ENCODE measurements at regions not wholly inside any gene's neighbourhood (a gene's known extent, or its start where the extent isn't known, plus 50 kb on each side); places are given as distances from the start of the nearest gene placed in this dataset.

DNA sequence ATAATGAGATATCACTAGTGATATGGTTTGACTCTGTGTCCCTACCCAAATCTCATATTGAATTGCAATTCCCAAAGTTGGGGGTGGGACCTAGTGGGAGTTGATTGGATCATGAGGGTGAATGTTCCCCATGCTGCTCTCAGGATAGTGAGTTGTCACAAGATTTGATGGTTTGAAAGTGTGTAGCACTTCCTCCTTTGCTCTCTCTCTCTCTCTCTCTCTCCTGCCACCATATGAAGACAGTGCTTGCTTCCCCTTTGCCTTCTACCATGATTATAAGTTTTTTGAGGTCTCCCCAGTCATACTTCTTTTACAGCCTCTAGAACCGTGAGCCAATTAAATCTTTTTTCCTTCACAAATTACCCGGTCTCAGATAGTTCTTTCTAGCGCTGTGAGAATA, 1002.0 kb upstream of the ADGRB3 start:
- H3K4me1 ChIP-seq = no peaks in the 10 kb centered on the region
- H3K27ac ChIP-seq = no peak overlapping the region
- intact Hi-C loops (cut with DNase I) = no loop called here
- WGBS, 2 donors = 48 to 65% methylated on average over 3 of the region's 3 CpGs
- no peak for ATAC-seq
- no peaks in the 10 kb centered on the region for H3K36me3 ChIP-seq
- DNase-seq = no peak
- H3K4me3 ChIP-seq = no peak overlapping the region
- no peaks in the 10 kb centered on the region for H3K9me3 ChIP-seq
- FAIRE-seq = no peak
- TF ChIP-seq CTCF (IDR thresholded peaks at IDR 0.05) = no peak
- no peaks in the 10 kb centered on the region for H3K27me3 ChIP-seq

DNA sequence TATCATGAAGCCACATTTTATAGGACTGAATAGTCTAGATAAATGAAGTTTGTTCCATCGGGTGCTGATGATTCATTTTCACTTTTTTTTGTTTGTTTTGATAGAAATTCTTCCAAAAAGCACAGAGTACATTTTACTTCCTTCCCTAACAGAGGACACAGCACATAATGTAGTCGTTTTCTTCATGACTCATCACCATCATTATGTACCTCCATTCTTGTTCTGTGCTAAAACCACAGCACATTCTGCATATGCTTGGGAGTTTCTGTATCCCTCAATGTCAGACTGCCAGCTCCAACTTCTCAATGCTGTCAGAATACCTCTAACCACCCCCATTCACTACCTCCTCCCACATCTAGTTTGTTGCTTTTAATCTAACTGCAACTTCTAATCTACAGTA, 1004.9 kb upstream of the ADGRB3 start:
- Histone ChIP-seq H3K4me3 (no peak overlapping the region), H3K4me1 (no peaks in the 10 kb centered on the region), H3K9me3 (no peaks in the 10 kb centered on the region), H3K27ac (no peak overlapping the region), H3K27me3 (no peaks in the 10 kb centered on the region), H3K36me3 (no peaks in the 10 kb centered on the region)
- WGBS, 2 donors = 24 to 31% methylated on average over 2 of the region's 2 CpGs
- TF ChIP-seq CTCF (IDR thresholded peaks at IDR 0.05) = no peak
- DNase-seq (no peak), FAIRE-seq (no peak), ATAC-seq (peak in 1 of 4 donors; percentile 44)
- intact Hi-C loops (cut with DNase I) = no loop called here

- no peak for TF ChIP-seq CTCF (IDR thresholded peaks at IDR 0.05)
- FAIRE-seq (no peak), DNase-seq (no peak)
Measured at GRCh38 chr6:67629258-67629657, 1005.8 kb upstream of the ADGRB3 start.

DNA sequence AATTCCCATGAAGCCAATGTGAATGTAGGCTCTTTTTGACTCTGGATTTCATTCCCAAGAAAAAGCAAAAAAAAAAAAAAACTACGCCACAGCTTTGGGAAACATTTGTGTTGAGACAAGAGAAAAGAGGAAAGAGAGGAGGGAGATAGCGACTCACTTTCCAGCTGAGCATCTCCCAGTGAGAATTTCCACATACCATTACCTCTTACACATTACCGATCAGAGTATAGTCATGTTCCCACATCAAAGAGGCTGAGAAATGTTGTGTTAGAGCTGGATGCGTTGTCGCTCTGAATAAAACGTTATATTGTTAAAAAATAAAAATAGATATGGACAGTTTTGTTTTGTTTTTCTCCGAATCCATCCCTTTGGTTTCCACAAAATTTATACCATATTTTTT, 1019.3 kb upstream of the ADGRB3 start:
- Histone ChIP-seq H3K36me3 (no peaks in the 10 kb centered on the region), H3K9me3 (no peaks in the 10 kb centered on the region), H3K4me1 (no peaks in the 10 kb centered on the region), H3K27me3 (no peaks in the 10 kb centered on the region), H3K4me3 (no peak overlapping the region), H3K27ac (no peak overlapping the region)
- 68 to 79% methylated on average over 7 of the region's 7 CpGs for WGBS, 2 donors
- no peak for TF ChIP-seq CTCF (IDR thresholded peaks at IDR 0.05)
- no peak for FAIRE-seq
- DNase-seq = no peak
- ATAC-seq = no peak
- intact Hi-C loops (cut with DNase I) = no loop called here

More at GRCh38 chr6:67629258-67629657, 1005.8 kb upstream of the ADGRB3 start:
- no peaks in the 10 kb centered on the region for H3K36me3 ChIP-seq
- H3K4me1 ChIP-seq = no peaks in the 10 kb centered on the region
- no peaks in the 10 kb centered on the region for H3K9me3 ChIP-seq
- intact Hi-C loops (cut with DNase I) = no loop called here
- no peak for ATAC-seq
- no peak overlapping the region for H3K4me3 ChIP-seq
- no peak overlapping the region for H3K27ac ChIP-seq
- H3K27me3 ChIP-seq = no peaks in the 10 kb centered on the region

GRCh38 chr6:67608099-67608749, 1026.9 kb upstream of the ADGRB3 start:
- peaks cover 0 to 3% (median 0%) of the 10 kb centered on the region in 3 donors for H3K4me1 ChIP-seq
- H3K9me3 ChIP-seq = no peaks in the 10 kb centered on the region
- 15 to 21% methylated on average over 4 of the region's 4 CpGs for WGBS, 2 donors
- no peaks in the 10 kb centered on the region for H3K27me3 ChIP-seq
- FAIRE-seq = no peak
- ATAC-seq = no peak
- no peaks in the 10 kb centered on the region for H3K36me3 ChIP-seq
- no peak for DNase-seq
- intact Hi-C loops (cut with DNase I) = no loop called here
- no peak for TF ChIP-seq CTCF (IDR thresholded peaks at IDR 0.05)
- H3K27ac ChIP-seq = no peak overlapping the region
- H3K4me3 ChIP-seq = no peak overlapping the region

Data from pancreas (tissue), 10 donors.